PC-9 (cell line): ENCODE measurements at regions not wholly inside any gene's neighbourhood (a gene's known extent, or its start where the extent isn't known, plus 50 kb on each side); places are given as distances from the start of the nearest gene placed in this dataset.

Source experiments
- EZH2 ChIP-seq: fragments of 200-600 bp; sonication (generic); IDR thresholded peaks from 2 replicates; pipeline ENCODE4 v1.8.0; 2017; ENCODE audit warnings: antibody characterized with exemption, low read depth
- TF ChIP-seq, protein P1 (sequence below): fragments of 200-600 bp; sonication (generic); conservative IDR thresholded peaks from 2 replicates; pipeline ENCODE4 v1.6.1; 2017; ENCODE audit warnings: mixed run types, antibody characterized with exemption, mild to moderate bottlenecking, moderate library complexity

DNA sequence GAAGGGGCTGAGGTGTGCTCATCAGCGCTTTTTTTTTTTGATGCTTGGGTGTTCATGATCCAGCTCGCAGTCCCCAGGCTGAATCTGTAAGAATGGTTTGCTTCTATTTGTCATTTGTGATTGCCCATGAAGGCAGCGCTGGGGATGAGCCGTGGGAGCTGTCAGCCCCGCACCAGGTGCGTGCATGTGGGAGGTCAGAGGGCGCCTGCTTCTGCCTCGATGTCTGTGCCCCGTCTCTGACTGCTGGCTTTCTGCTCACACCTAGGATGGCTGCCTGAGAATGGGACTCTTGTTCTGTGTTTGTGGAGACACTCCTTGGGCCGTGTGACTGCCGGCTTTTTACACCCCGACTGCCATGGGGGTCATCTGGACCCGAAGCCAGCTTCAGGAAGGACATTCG is 141.2 kb upstream of the RTL1 start:
- TF ChIP-seq EZH2: no peak
- TF ChIP-seq, protein P1, sequence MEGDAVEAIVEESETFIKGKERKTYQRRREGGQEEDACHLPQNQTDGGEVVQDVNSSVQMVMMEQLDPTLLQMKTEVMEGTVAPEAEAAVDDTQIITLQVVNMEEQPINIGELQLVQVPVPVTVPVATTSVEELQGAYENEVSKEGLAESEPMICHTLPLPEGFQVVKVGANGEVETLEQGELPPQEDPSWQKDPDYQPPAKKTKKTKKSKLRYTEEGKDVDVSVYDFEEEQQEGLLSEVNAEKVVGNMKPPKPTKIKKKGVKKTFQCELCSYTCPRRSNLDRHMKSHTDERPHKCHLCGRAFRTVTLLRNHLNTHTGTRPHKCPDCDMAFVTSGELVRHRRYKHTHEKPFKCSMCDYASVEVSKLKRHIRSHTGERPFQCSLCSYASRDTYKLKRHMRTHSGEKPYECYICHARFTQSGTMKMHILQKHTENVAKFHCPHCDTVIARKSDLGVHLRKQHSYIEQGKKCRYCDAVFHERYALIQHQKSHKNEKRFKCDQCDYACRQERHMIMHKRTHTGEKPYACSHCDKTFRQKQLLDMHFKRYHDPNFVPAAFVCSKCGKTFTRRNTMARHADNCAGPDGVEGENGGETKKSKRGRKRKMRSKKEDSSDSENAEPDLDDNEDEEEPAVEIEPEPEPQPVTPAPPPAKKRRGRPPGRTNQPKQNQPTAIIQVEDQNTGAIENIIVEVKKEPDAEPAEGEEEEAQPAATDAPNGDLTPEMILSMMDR: no peak
